HEK293 (cell line): ENCODE measurements at regions not wholly inside any gene's neighbourhood (a gene's known extent, or its start where the extent isn't known, plus 50 kb on each side); places are given as distances from the start of the nearest gene placed in this dataset.

Experiments
- CTCF ChIA-PET: fragments of 350-600 bp; formaldehyde crosslinking; extraction: SDS; loops from one replicate; lab custom pipeline; 2021; ENCODE audit warnings: antibody characterized with exemption; lab: Yijun Ruan, JAX
- POLR2A ChIA-PET: fragments of 300-600 bp; formaldehyde crosslinking; extraction: SDS; loops from one replicate; lab custom pipeline; 2020; ENCODE audit warnings: antibody characterized with exemption, inconsistent platforms; lab: Yijun Ruan, JAX
- H3K27ac ChIP-seq: fragments of 200-500 bp; sonication (Bioruptor generic); 2 replicates; pipeline ENCODE4 v1.5.1; 2014; ENCODE audit warnings: low read depth, low read length, control low read depth, inconsistent platforms; ENCODE audit errors: extremely low read depth
- H3K36me3 ChIP-seq, 2 experiments: fragments of 200-500 bp in 1 of 2; sonication (Bioruptor generic) in 1 of 2; 1 replicate in 1 of 2; 2 replicates in 1 of 2; pipeline ENCODE4 v1.5.1; 2014 to 2017; ENCODE audit warnings: inconsistent platforms in 2 of 2, low read length in 2 of 2; ENCODE audit not compliant: control insufficient read depth in 2 of 2, insufficient read depth in 1 of 2
- H3K4me1 ChIP-seq: fragments of 200-500 bp; sonication (Bioruptor generic); 2 replicates; pipeline ENCODE4 v1.5.1; 2014; ENCODE audit warnings: mild to moderate bottlenecking, low read length, inconsistent platforms; ENCODE audit not compliant: control insufficient read depth, insufficient read depth
- H3K4me3 ChIP-seq: 2 replicates; pipeline ENCODE4 v1.5.1; 2011; ENCODE audit warnings: low read depth, mild to moderate bottlenecking, control low read depth, low read length, moderate library complexity
- H3K9me3 ChIP-seq: fragments of 200-500 bp; sonication (Bioruptor generic); 2 replicates; pipeline ENCODE4 v1.5.1; 2014; ENCODE audit warnings: low read depth, low read length, inconsistent platforms; ENCODE audit not compliant: control insufficient read depth, insufficient read depth
- EGR2 ChIP-seq: fragments of 450-650 bp; formaldehyde crosslinking; IDR thresholded peaks from 2 replicates; pipeline ENCODE4 v1.5.1; 2016; ENCODE audit warnings: low read depth, missing biosample characterization, missing genetic modification characterization
- GLIS1 ChIP-seq: fragments of 450-650 bp; formaldehyde crosslinking; IDR thresholded peaks from 2 replicates; pipeline ENCODE4 v1.5.1; 2016; ENCODE audit warnings: missing biosample characterization, missing genetic modification characterization
- KLF10 ChIP-seq: fragments of 450-650 bp; IDR thresholded peaks from 2 replicates; pipeline ENCODE4 v1.5.1; 2018; ENCODE audit warnings: missing biosample characterization, mild to moderate bottlenecking, missing genetic modification characterization
- KLF16 ChIP-seq: fragments of 450-650 bp; formaldehyde crosslinking; IDR thresholded peaks from 2 replicates; pipeline ENCODE4 v1.5.1; 2017; ENCODE audit warnings: missing biosample characterization, missing genetic modification characterization
- TRIM28 ChIP-seq: IDR thresholded peaks from 2 replicates; pipeline ENCODE4 v1.6.1; 2011; ENCODE audit warnings: low read length, control low read depth, borderline replicate concordance
- ZBTB8A ChIP-seq: fragments of 450-650 bp; formaldehyde crosslinking; IDR thresholded peaks from 2 replicates; pipeline ENCODE4 v1.5.1; 2016; ENCODE audit warnings: missing biosample characterization, missing genetic modification characterization
- ZEB2 ChIP-seq: fragments of 450-650 bp; formaldehyde crosslinking; IDR thresholded peaks from 2 replicates; pipeline ENCODE4 v1.5.1; 2016; ENCODE audit warnings: missing biosample characterization, missing genetic modification characterization
- ZFP3 ChIP-seq: fragments of 450-650 bp; formaldehyde crosslinking; IDR thresholded peaks from 2 replicates; pipeline ENCODE4 v1.5.1; 2016; ENCODE audit warnings: low read depth, missing biosample characterization, missing genetic modification characterization
- ZFP69B ChIP-seq: fragments of 450-650 bp; formaldehyde crosslinking; IDR thresholded peaks from 2 replicates; pipeline ENCODE4 v1.5.1; 2016; ENCODE audit warnings: missing biosample characterization, missing genetic modification characterization
- ZNF140 ChIP-seq: fragments of 450-650 bp; formaldehyde crosslinking; IDR thresholded peaks from 2 replicates; pipeline ENCODE4 v1.5.1; 2016; ENCODE audit warnings: missing biosample characterization, missing genetic modification characterization
- ZNF2 ChIP-seq: fragments of 450-650 bp; formaldehyde crosslinking; IDR thresholded peaks from 2 replicates; pipeline ENCODE4 v1.5.1; 2016; ENCODE audit warnings: missing biosample characterization, missing genetic modification characterization
- ZNF214 ChIP-seq: fragments of 450-650 bp; formaldehyde crosslinking; IDR thresholded peaks from 2 replicates; pipeline ENCODE4 v1.5.1; 2017; ENCODE audit warnings: missing biosample characterization, mild to moderate bottlenecking, missing genetic modification characterization, borderline replicate concordance
- ZNF23 ChIP-seq: fragments of 450-650 bp; formaldehyde crosslinking; IDR thresholded peaks from 2 replicates; pipeline ENCODE4 v1.5.1; 2016; ENCODE audit warnings: missing biosample characterization, missing genetic modification characterization, borderline replicate concordance
- ZNF501 ChIP-seq: fragments of 450-650 bp; formaldehyde crosslinking; IDR thresholded peaks from 2 replicates; pipeline ENCODE4 v1.5.1; 2016; ENCODE audit warnings: missing biosample characterization, missing genetic modification characterization
- ZNF626 ChIP-seq: fragments of 450-650 bp; sonication (Bioruptor Pico); formaldehyde crosslinking; IDR thresholded peaks from 2 replicates; pipeline ENCODE4 v1.5.1; 2018; ENCODE audit warnings: missing biosample characterization, missing genetic modification characterization, inconsistent platforms
- ZNF768 ChIP-seq: fragments of 450-650 bp; formaldehyde crosslinking; IDR thresholded peaks from 2 replicates; pipeline ENCODE4 v1.5.1; 2018; ENCODE audit warnings: missing biosample characterization, mild to moderate bottlenecking, missing genetic modification characterization
- ZXDB ChIP-seq: fragments of 450-650 bp; formaldehyde crosslinking; IDR thresholded peaks from 2 replicates; pipeline ENCODE4 v1.5.1; 2016; ENCODE audit warnings: missing biosample characterization, missing genetic modification characterization
- TF ChIP-seq, protein P1 (sequence below): fragments of 450-650 bp; formaldehyde crosslinking; IDR thresholded peaks from 2 replicates; pipeline ENCODE4 v1.5.1; 2016; ENCODE audit warnings: missing biosample characterization, missing genetic modification characterization
- TF ChIP-seq, protein P2 (sequence below): fragments of 450-650 bp; formaldehyde crosslinking; IDR thresholded peaks from 2 replicates; pipeline ENCODE4 v1.5.1; 2017; ENCODE audit warnings: missing biosample characterization, missing genetic modification characterization
- TF ChIP-seq, protein P3 (sequence below): fragments of 450-650 bp; formaldehyde crosslinking; IDR thresholded peaks from 2 replicates; pipeline ENCODE4 v1.5.1; 2016; ENCODE audit warnings: missing biosample characterization, missing genetic modification characterization, low read depth
- TF ChIP-seq, protein P4 (sequence below): fragments of 450-650 bp; formaldehyde crosslinking; IDR thresholded peaks from 2 replicates; pipeline ENCODE4 v1.5.1; 2016; ENCODE audit warnings: missing biosample characterization, missing genetic modification characterization
- TF ChIP-seq, protein P5 (sequence below): fragments of 450-650 bp; formaldehyde crosslinking; IDR thresholded peaks from 2 replicates; pipeline ENCODE4 v1.5.1; 2016; ENCODE audit warnings: missing biosample characterization, missing genetic modification characterization, borderline replicate concordance

DNA sequence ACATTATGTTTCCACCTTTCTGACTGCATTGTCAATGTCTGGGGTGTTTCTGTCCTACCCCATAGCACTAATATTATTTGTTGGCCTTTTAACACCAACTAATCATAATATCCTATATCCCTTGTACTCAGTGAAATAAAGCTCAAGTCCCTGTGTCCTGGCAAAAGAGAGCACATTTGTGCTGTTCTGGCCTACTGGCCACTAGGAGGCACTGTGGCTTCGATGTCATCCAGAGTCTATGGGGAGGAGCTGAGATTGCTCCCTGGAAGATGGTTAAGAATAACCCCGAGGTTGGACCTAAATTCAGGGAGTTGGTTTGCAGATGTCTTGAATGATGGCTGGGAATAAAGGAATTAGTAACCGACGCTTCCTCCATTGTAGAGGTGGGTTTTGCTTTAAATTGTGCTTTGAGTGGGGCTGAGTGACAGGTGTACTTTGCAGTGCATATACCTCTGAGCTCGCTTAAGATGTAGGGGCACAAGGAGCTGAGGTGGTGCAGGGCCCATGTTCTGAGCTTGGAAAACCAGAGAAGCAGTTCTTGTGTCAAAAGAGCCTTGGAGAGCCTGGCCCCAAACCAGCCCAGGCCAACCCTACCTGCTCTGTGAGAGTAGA is 191.2 kb upstream of the PRSS1 start:
- ChIA-PET POLR2A (interaction anchor here (1.1 kb wide), 1 partner anchor 9 kb away, joined by 3 read pairs; no protein-coding TSS in a partner anchor), CTCF (interaction anchor here (0.6 to 3.7 kb wide), 35 partner anchors 9 to 287 kb away, joined by 3 to 42 read pairs (median 4); no protein-coding TSS in a partner anchor)
- H3K4me1 ChIP-seq, result peaks cover 3% of the 10 kb centered on the region; the same call in 1 of the 2 replicates
- no peaks in the 10 kb centered on the region for H3K9me3 ChIP-seq
- H3K27ac ChIP-seq, result no peak overlapping the region
- no peaks in the 10 kb centered on the region for H3K36me3 ChIP-seq
- H3K4me3 ChIP-seq, result no peak overlapping the region
- TF ChIP-seq ZNF626 (tag by site-specific recombination) (no peak), ZNF23 (tag by site-specific recombination) (no peak)
- TF ChIP-seq, protein P1, sequence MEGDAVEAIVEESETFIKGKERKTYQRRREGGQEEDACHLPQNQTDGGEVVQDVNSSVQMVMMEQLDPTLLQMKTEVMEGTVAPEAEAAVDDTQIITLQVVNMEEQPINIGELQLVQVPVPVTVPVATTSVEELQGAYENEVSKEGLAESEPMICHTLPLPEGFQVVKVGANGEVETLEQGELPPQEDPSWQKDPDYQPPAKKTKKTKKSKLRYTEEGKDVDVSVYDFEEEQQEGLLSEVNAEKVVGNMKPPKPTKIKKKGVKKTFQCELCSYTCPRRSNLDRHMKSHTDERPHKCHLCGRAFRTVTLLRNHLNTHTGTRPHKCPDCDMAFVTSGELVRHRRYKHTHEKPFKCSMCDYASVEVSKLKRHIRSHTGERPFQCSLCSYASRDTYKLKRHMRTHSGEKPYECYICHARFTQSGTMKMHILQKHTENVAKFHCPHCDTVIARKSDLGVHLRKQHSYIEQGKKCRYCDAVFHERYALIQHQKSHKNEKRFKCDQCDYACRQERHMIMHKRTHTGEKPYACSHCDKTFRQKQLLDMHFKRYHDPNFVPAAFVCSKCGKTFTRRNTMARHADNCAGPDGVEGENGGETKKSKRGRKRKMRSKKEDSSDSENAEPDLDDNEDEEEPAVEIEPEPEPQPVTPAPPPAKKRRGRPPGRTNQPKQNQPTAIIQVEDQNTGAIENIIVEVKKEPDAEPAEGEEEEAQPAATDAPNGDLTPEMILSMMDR (tag by site-specific recombination), result 0 out of 2 replicates have a peak, but pooled peaks have one; percentile 25

DNA sequence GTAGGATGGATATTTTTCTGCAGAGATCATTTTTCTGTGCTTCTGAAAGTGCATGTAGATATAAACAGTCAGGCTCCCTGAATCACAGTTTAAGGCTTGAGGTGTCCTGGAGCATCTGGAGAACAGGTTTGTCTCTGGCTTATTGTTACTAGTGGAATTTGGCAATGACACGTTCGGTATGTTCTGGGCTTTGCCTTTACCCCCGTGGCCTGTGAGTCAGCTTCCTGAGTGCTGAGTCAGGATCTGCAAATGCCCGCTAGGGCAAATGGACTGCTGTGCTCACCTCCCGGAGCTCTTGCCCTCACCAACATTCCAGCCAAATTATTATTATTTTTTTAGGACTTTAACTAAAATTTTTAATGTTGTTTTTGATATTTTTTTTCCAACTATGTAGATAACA is 192.5 kb upstream of the PRSS1 start:
- H3K9me3 ChIP-seq, result no peaks in the 10 kb centered on the region
- no peaks in the 10 kb centered on the region for H3K4me1 ChIP-seq
- ChIA-PET POLR2A (no interaction called here), CTCF (interaction anchor here (0.7 to 2.6 kb wide), 3 partner anchors 10 to 131 kb away, joined by 3 to 11 read pairs (median 5); no protein-coding TSS in a partner anchor)
- no peak for TF ChIP-seq ZXDB (tag by site-specific recombination)
- peak; percentile 62 for TF ChIP-seq GLIS1 (tag by site-specific recombination)
- no peak for TF ChIP-seq ZFP3 (tag by site-specific recombination)
- TF ChIP-seq, protein P2, sequence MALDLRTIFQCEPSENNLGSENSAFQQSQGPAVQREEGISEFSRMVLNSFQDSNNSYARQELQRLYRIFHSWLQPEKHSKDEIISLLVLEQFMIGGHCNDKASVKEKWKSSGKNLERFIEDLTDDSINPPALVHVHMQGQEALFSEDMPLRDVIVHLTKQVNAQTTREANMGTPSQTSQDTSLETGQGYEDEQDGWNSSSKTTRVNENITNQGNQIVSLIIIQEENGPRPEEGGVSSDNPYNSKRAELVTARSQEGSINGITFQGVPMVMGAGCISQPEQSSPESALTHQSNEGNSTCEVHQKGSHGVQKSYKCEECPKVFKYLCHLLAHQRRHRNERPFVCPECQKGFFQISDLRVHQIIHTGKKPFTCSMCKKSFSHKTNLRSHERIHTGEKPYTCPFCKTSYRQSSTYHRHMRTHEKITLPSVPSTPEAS (tag by site-specific recombination), result no peak
- no peaks in the 10 kb centered on the region for H3K36me3 ChIP-seq
- no peak overlapping the region for H3K4me3 ChIP-seq
- no peak overlapping the region for H3K27ac ChIP-seq

DNA sequence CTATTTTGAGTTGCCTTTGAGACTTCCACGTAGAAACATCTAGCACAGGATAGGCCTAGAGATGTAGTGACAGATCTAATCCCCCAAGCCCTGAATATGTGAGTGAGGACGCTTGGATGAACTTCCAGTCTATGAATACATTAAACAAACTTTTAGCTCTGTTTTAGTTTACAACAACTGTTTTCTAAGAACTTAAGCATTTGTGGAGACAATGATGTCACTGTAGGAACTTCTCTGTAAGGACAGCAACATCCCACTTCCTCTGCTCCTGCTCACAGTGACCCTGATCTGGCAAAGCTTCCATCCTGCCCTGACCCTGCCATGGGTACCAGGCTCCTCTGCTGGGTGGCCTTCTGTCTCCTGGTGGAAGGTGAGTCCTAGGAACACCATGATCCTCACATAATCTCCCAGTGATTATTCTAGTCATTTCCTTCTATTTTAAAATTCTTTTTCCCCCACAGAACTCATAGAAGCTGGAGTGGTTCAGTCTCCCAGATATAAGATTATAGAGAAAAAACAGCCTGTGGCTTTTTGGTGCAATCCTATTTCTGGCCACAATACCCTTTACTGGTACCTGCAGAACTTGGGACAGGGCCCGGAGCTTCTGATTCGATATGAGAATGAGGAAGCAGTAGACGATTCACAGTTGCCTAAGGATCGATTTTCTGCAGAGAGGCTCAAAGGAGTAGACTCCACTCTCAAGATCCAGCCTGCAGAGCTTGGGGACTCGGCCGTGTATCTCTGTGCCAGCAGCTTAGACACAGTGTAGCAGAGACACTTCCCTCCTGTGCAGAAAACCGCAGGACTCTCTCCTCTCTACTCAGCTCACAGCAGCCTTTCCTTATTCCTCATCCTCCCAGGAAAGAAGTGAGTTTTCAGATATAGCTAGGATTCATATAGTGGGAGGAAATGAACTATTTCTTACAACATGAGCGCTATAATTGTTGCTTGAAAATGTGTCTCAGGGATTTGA is 194.4 kb upstream of the PRSS1 start:
- Histone ChIP-seq H3K4me1 (no peaks in the 10 kb centered on the region), H3K4me3 (no peak overlapping the region), H3K9me3 (no peaks in the 10 kb centered on the region), H3K27ac (no peak overlapping the region), H3K36me3 (no peaks in the 10 kb centered on the region)
- ChIA-PET POLR2A (no interaction called here), CTCF (interaction anchor here (0.9 to 2.6 kb wide), 3 partner anchors 19 to 49 kb away, joined by 3 to 11 read pairs (median 6); no protein-coding TSS in a partner anchor)
- TF ChIP-seq ZNF214 (tag by site-specific recombination) (no peak), ZEB2 (tag by site-specific recombination) (no peak), EGR2 (tag by site-specific recombination) (no peak), ZNF2 (tag by site-specific recombination) (no peak), TRIM28 (no peak), ZNF501 (tag by site-specific recombination) (no peak), ZNF768 (no peak), KLF16 (tag by site-specific recombination) (no peak), KLF10 (tag by site-specific recombination) (no peak), ZNF140 (no peak), ZFP69B (tag by site-specific recombination) (no peak), ZBTB8A (tag by site-specific recombination) (no peak)
- TF ChIP-seq, protein P3, sequence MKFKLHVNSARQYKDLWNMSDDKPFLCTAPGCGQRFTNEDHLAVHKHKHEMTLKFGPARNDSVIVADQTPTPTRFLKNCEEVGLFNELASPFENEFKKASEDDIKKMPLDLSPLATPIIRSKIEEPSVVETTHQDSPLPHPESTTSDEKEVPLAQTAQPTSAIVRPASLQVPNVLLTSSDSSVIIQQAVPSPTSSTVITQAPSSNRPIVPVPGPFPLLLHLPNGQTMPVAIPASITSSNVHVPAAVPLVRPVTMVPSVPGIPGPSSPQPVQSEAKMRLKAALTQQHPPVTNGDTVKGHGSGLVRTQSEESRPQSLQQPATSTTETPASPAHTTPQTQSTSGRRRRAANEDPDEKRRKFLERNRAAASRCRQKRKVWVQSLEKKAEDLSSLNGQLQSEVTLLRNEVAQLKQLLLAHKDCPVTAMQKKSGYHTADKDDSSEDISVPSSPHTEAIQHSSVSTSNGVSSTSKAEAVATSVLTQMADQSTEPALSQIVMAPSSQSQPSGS (tag by site-specific recombination), result no peak
- TF ChIP-seq, protein P4, sequence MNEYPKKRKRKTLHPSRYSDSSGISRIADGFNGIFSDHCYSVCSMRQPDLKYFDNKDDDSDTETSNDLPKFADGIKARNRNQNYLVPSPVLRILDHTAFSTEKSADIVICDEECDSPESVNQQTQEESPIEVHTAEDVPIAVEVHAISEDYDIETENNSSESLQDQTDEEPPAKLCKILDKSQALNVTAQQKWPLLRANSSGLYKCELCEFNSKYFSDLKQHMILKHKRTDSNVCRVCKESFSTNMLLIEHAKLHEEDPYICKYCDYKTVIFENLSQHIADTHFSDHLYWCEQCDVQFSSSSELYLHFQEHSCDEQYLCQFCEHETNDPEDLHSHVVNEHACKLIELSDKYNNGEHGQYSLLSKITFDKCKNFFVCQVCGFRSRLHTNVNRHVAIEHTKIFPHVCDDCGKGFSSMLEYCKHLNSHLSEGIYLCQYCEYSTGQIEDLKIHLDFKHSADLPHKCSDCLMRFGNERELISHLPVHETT (tag by site-specific recombination), result no peak
- TF ChIP-seq, protein P5, sequence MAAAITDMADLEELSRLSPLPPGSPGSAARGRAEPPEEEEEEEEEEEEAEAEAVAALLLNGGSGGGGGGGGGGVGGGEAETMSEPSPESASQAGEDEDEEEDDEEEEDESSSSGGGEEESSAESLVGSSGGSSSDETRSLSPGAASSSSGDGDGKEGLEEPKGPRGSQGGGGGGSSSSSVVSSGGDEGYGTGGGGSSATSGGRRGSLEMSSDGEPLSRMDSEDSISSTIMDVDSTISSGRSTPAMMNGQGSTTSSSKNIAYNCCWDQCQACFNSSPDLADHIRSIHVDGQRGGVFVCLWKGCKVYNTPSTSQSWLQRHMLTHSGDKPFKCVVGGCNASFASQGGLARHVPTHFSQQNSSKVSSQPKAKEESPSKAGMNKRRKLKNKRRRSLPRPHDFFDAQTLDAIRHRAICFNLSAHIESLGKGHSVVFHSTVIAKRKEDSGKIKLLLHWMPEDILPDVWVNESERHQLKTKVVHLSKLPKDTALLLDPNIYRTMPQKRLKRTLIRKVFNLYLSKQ (tag by site-specific recombination), result no peak
